Ascending aorta (tissue), 2 donors: ENCODE measurements at regions not wholly inside any gene's neighbourhood (a gene's known extent, or its start where the extent isn't known, plus 50 kb on each side); places are given as distances from the start of the nearest gene placed in this dataset.

Experiments
- DNase-seq, 2 donors: peaks; one replicate each; pipeline ENCODE4 v3.0.0-alpha.2; 2019; ENCODE audit warnings: low spot score in 2 of 2
- H3K27ac ChIP-seq, 2 donors: fragments of 200-600 bp; sonication (generic); one replicate each; pipeline ENCODE4 v1.5.1; 2016 to 2017; ENCODE audit warnings: mild to moderate bottlenecking in 1 of 2
- H3K27me3 ChIP-seq: fragments of 200-600 bp; sonication (generic); one replicate; pipeline ENCODE4 v1.5.1; 2017
- H3K36me3 ChIP-seq, 2 donors: fragments of 200-600 bp; sonication (generic); one replicate each; pipeline ENCODE4 v1.5.1; 2016
- H3K4me1 ChIP-seq, 2 donors: fragments of 200-600 bp; sonication (generic); one replicate each; pipeline ENCODE4 v1.5.1; 2016 to 2017; ENCODE audit warnings: mild to moderate bottlenecking in 1 of 2
- H3K4me3 ChIP-seq, 2 donors: fragments of 200-600 bp; sonication (generic); one replicate each; pipeline ENCODE4 v1.5.1; 2016 to 2017; ENCODE audit warnings: mild to moderate bottlenecking in 1 of 2
- H3K9me3 ChIP-seq, 2 donors: fragments of 200-600 bp; sonication (generic); one replicate each; pipeline ENCODE4 v1.5.1; 2016
- CTCF ChIP-seq, 3 experiments: fragments of 200-600 bp in 2 of 3; fragments of 450-650 bp in 1 of 3; sonication (generic) in 2 of 3; IDR thresholded peaks; one replicate each; pipeline ENCODE4 v1.5.1; 2016 to 2019; ENCODE audit warnings: antibody characterized with exemption in 3 of 3, mild to moderate bottlenecking in 1 of 3, moderate library complexity in 1 of 3
- intact Hi-C: fragments of 100-400 bp; cut with DNase I; formaldehyde crosslinking; loops from one replicate; pipeline ENCODE4 v1.15.1; 2023

DNA sequence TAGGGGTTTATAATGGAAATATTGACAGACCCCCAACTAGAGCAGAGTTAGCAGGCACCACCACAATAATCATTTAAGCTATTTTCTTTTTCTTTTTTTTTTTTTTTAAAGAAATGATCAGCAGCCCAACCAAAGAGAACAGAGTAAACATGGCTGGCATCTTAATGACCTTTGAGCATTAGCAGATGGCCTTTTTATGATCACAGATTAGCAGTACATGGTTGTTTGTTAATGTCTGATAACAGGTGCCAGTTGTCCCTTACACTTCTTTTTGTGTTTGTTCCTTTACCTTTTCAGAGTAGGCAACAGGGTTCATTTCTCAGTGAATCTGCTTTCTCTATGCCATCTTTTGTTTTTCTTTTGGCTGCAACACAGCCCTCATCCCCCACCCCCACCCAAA, 747.0 kb downstream of the BCL11A start:
- Histone ChIP-seq H3K4me3 (no peak overlapping the region), H3K9me3 (no peaks in the 10 kb centered on the region), H3K27me3 (no peaks in the 10 kb centered on the region), H3K27ac (no peak overlapping the region), H3K4me1 (no peaks in the 10 kb centered on the region), H3K36me3 (no peaks in the 10 kb centered on the region)
- intact Hi-C loops: no loop called here
- no peak for TF ChIP-seq CTCF (IDR thresholded peaks at IDR 0.05)
- no peak for DNase-seq

GRCh38 chr2:59804732-59805131, 748.7 kb downstream of the BCL11A start:
- H3K4me1 ChIP-seq: no peaks in the 10 kb centered on the region
- no peak for TF ChIP-seq CTCF (IDR thresholded peaks at IDR 0.05)
- H3K36me3 ChIP-seq: no peaks in the 10 kb centered on the region
- no peaks in the 10 kb centered on the region for H3K9me3 ChIP-seq
- intact Hi-C loops: no loop called here
- DNase-seq: no peak
- no peak overlapping the region for H3K27ac ChIP-seq
- H3K27me3 ChIP-seq: no peaks in the 10 kb centered on the region
- no peak overlapping the region for H3K4me3 ChIP-seq

GRCh38 chr2:59803586-59803985, 749.9 kb downstream of the BCL11A start:
- TF ChIP-seq CTCF (IDR thresholded peaks at IDR 0.05): no peak
- DNase-seq: no peak

GRCh38 chr2:59798687-59799232, 754.7 kb downstream of the BCL11A start:
- Histone ChIP-seq H3K27me3 (no peaks in the 10 kb centered on the region), H3K36me3 (no peaks in the 10 kb centered on the region), H3K4me3 (no peak overlapping the region), H3K27ac (no peak overlapping the region), H3K9me3 (no peaks in the 10 kb centered on the region), H3K4me1 (no peaks in the 10 kb centered on the region)
- DNase-seq: no peak
- TF ChIP-seq CTCF (IDR thresholded peaks at IDR 0.05): no peak
- intact Hi-C loops: no loop called here

More at GRCh38 chr2:59803586-59803985, 749.9 kb downstream of the BCL11A start:
- no peaks in the 10 kb centered on the region for H3K4me1 ChIP-seq
- H3K9me3 ChIP-seq: no peaks in the 10 kb centered on the region
- H3K36me3 ChIP-seq: no peaks in the 10 kb centered on the region
- H3K4me3 ChIP-seq: no peak overlapping the region
- H3K27me3 ChIP-seq: no peaks in the 10 kb centered on the region
- intact Hi-C loops: no loop called here
- H3K27ac ChIP-seq: no peak overlapping the region

DNA sequence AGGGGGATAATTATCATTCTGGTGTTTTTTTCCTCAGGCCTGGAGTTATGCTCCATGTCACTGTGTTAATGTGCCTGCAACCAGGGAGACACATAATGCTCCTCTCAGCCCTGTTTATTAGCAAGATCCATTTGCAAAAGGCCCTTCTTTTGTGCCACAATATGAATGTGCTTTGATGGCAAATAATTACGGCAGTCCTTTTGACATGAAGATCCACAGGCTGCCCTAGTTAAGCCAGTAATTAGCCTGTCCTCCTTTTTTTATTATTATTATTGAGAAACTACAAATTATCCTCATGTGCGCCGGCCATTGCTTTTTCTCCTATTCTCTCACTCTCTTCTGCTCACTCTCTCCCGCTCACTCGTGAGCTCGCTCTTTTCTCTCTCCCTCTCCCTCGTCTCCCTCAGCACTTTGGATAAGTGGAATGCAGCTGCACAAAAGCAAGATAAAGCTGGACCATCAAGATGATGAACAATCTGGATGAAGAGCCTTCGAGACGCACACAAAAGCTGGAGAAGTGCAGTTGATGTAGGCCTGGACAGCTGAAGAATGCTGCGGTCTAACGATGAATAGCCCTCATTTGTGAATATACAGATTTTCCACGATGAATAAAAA, 762.3 kb downstream of the BCL11A start:
- no peak for DNase-seq
- intact Hi-C loops: no loop called here
- no peak for TF ChIP-seq CTCF (IDR thresholded peaks at IDR 0.05)

More for the DNA sequence above, 762.3 kb downstream of the BCL11A start:
- Histone ChIP-seq H3K36me3 (no peaks in the 10 kb centered on the region), H3K27me3 (no peaks in the 10 kb centered on the region), H3K9me3 (no peaks in the 10 kb centered on the region), H3K4me1 (no peaks in the 10 kb centered on the region), H3K27ac (no peak overlapping the region), H3K4me3 (no peak overlapping the region)
